ENCODE measurements at regions not wholly inside any gene's neighbourhood (a gene's known extent, or its start where the extent isn't known, plus 50 kb on each side); places are given as distances from the start of the nearest gene placed in this dataset.
"Not testable (repeated sequence)": the region's sequence is repeated elsewhere in the genome, so short reads cannot be mapped to it uniquely, and the experiment has no call there.

GRCh38 chr3:6704817-6705216 lies 156.1 kb upstream of the GRM7 start:
- DNase-seq (ENCODE audit: low spot score), result not testable (repeated sequence)

- no peak for DNase-seq (ENCODE audit: low spot score)
Observed at GRCh38 chr3:6706777-6707176, 154.1 kb upstream of the GRM7 start.

GRCh38 chr3:6709178-6709577 lies 151.7 kb upstream of the GRM7 start:
- no peak for DNase-seq (ENCODE audit: low spot score)

- DNase-seq (ENCODE audit: low spot score), result no peak
Observed at GRCh38 chr3:6714962-6715361, 146.0 kb upstream of the GRM7 start.

- DNase-seq (ENCODE audit: low spot score), result no peak
Observed at GRCh38 chr3:6716420-6716819, 144.5 kb upstream of the GRM7 start.

- no peak for DNase-seq (ENCODE audit: low spot score)
Observed at GRCh38 chr3:6717026-6717943, 143.6 kb upstream of the GRM7 start.

- no peak for DNase-seq (ENCODE audit: low spot score)
Observed at GRCh38 chr3:6719999-6720398, 140.9 kb upstream of the GRM7 start.

- DNase-seq (ENCODE audit: low spot score), result no peak
Observed at GRCh38 chr3:6721491-6721890, 139.4 kb upstream of the GRM7 start.

- DNase-seq (ENCODE audit: low spot score), result no peak
Observed at GRCh38 chr3:6723205-6723604, 137.7 kb upstream of the GRM7 start.

- no peak for DNase-seq (ENCODE audit: low spot score)
Observed at GRCh38 chr3:6726811-6727210, 134.1 kb upstream of the GRM7 start.

GRCh38 chr3:6732807-6733206 lies 128.1 kb upstream of the GRM7 start:
- no peak for DNase-seq (ENCODE audit: low spot score)

GRCh38 chr3:6733699-6734394 lies 127.1 kb upstream of the GRM7 start:
- no peak for DNase-seq (ENCODE audit: low spot score)

GRCh38 chr3:6734395-6734746 lies 126.5 kb upstream of the GRM7 start:
- DNase-seq (ENCODE audit: low spot score), result no peak

GRCh38 chr3:6736836-6737629 lies 123.9 kb upstream of the GRM7 start:
- no peak for DNase-seq (ENCODE audit: low spot score)

GRCh38 chr3:6737630-6738029 lies 123.3 kb upstream of the GRM7 start:
- no peak for DNase-seq (ENCODE audit: low spot score)

GRCh38 chr3:6739288-6739687 lies 121.6 kb upstream of the GRM7 start:
- DNase-seq (ENCODE audit: low spot score), result no peak

- no peak for DNase-seq (ENCODE audit: low spot score)
Observed at GRCh38 chr3:6743067-6743720, 117.7 kb upstream of the GRM7 start.

- no peak for DNase-seq (ENCODE audit: low spot score)
Observed at GRCh38 chr3:6746443-6746842, 114.5 kb upstream of the GRM7 start.

GRCh38 chr3:6747017-6747416 lies 113.9 kb upstream of the GRM7 start:
- no peak for DNase-seq (ENCODE audit: low spot score)

- no peak for DNase-seq (ENCODE audit: low spot score)
Observed at GRCh38 chr3:6750782-6751181, 110.1 kb upstream of the GRM7 start.

- no peak for DNase-seq (ENCODE audit: low spot score)
Observed at GRCh38 chr3:6753536-6753935, 107.4 kb upstream of the GRM7 start.
